ENCODE measurements at regions not wholly inside any gene's neighbourhood (a gene's known extent, or its start where the extent isn't known, plus 50 kb on each side); places are given as distances from the start of the nearest gene placed in this dataset.

DNA sequence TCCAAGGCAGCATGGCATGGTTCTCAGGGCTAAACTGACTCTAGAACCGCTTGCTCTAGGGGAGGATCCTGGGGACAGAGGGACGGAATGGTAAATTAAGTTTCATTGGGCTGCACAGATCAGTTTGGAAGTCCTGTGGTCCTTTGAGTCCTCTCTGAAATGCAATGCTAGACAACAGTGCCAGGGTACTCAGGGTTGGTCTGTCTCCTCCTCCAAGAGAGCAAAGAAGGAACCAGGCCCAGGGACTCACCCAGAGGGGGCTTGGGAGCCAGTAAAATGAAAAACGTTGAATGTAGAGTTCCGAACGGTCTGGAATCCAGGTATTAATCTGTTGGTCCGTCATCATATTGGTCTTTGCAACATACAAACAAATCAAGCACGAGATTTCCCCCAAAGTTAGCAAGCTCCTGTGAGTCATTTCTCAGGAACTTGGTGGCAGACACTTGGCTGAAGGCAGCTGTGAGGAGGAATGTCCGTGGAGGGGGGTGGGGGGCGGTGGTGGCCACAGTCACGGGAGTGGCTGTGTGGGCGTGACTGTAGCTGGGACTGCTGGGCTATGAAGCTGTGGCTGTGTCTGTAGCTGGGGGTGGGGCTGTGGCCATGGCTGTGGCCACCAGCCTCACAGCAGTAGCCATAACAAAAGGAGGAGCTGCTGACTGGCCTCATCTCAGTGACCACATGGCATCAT is 361.0 kb downstream of the SHQ1 start:
- no peak for TF ChIP-seq CTCF (IDR thresholded peaks at IDR 0.05)
- H3K4me3 Mint-ChIP-seq = no peak overlapping the region
- no peak overlapping the region for H3K27ac Mint-ChIP-seq
- H3K36me3 Mint-ChIP-seq (ENCODE audit: low read depth) = no peaks in the 10 kb centered on the region
- peaks cover 13% of the 10 kb centered on the region for H3K27me3 Mint-ChIP-seq (ENCODE audit: low read depth, poor library complexity)
- no peaks in the 10 kb centered on the region for H3K9me3 Mint-ChIP-seq
- H3K4me1 Mint-ChIP-seq = peaks cover 53% of the 10 kb centered on the region
- DNase-seq = peak; percentile 37

- Mint-ChIP-seq H3K4me1 (peaks cover 38% of the 10 kb centered on the region), H3K36me3 (ENCODE audit: low read depth) (no peaks in the 10 kb centered on the region), H3K27ac (no peak overlapping the region), H3K27me3 (ENCODE audit: low read depth, poor library complexity) (peaks cover 19% of the 10 kb centered on the region), H3K4me3 (no peak overlapping the region), H3K9me3 (no peaks in the 10 kb centered on the region)
- no peak for TF ChIP-seq CTCF (IDR thresholded peaks at IDR 0.05)
- DNase-seq = no peak
These were observed 362.6 kb downstream of the SHQ1 start for GRCh38 chr3:72485641-72486040.

DNA sequence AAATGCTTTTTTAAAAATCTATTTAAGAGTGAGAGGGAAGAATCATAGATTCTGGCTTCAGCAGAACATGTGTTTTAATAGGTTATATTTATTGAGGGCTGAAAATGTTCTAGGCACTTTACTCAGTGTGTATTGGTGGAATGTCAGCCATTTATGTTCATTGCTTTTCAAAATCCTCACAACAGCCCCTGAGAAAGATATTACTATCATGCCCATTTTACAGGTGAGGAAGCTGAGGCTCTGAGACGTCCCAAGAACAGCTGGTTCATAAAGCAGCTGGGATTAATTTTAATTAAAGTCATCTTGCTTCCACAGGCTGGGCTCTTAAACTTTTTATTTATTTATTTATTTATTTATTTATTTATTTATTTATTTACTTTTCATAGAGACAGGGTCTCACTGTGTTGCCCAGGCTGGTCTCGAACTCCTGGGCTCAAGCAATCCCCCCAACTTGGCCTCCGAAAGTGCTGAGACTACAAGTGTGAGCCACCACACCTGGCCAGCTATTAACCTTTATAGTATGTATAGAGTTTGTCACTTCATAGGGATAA is 364.6 kb downstream of the SHQ1 start:
- no peak for TF ChIP-seq CTCF (IDR thresholded peaks at IDR 0.05)
- Mint-ChIP-seq H3K27me3 (ENCODE audit: low read depth, poor library complexity) (peaks cover 18% of the 10 kb centered on the region), H3K9me3 (peaks cover 5% of the 10 kb centered on the region), H3K4me1 (peaks cover 27% of the 10 kb centered on the region), H3K4me3 (no peak overlapping the region), H3K27ac (no peak overlapping the region), H3K36me3 (ENCODE audit: low read depth) (no peaks in the 10 kb centered on the region)
- no peak for DNase-seq

GRCh38 chr3:72482589-72483321 is 365.5 kb downstream of the SHQ1 start:
- no peak for DNase-seq
- H3K36me3 Mint-ChIP-seq (ENCODE audit: low read depth) = no peaks in the 10 kb centered on the region
- H3K27me3 Mint-ChIP-seq (ENCODE audit: low read depth, poor library complexity) = peaks cover 19% of the 10 kb centered on the region
- H3K4me3 Mint-ChIP-seq = no peak overlapping the region
- no peak overlapping the region for H3K27ac Mint-ChIP-seq
- peaks cover 5% of the 10 kb centered on the region for H3K9me3 Mint-ChIP-seq
- peaks cover 22% of the 10 kb centered on the region for H3K4me1 Mint-ChIP-seq
- TF ChIP-seq CTCF (IDR thresholded peaks at IDR 0.05) = no peak

DNA sequence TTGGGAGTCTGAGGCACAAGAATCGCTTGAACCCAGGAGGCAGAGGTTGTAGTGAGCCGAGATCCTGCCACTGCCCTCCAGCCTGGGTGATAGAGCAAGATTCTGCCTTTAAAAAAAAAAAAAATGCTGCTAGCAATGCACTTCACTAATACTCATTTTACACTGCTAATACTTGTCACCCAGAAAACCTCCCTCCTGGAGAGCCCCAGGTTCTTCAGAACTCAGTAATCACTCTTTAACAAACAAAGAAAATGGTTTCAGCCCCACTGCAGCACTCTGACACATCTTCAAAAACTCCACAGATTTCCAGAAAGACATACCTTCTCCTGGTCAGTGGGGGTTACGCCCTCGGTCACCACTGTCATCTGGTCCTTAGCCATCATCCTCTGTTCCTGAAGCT is 366.7 kb downstream of the SHQ1 start:
- H3K36me3 Mint-ChIP-seq (ENCODE audit: low read depth) = no peaks in the 10 kb centered on the region
- H3K4me3 Mint-ChIP-seq = no peak overlapping the region
- DNase-seq = no peak
- H3K27me3 Mint-ChIP-seq (ENCODE audit: low read depth, poor library complexity) = peaks cover 20% of the 10 kb centered on the region
- TF ChIP-seq CTCF (IDR thresholded peaks at IDR 0.05) = no peak
- no peak overlapping the region for H3K27ac Mint-ChIP-seq
- H3K9me3 Mint-ChIP-seq = peaks cover 5% of the 10 kb centered on the region
- peaks cover 10% of the 10 kb centered on the region for H3K4me1 Mint-ChIP-seq
